SK-N-SH (cell line): ENCODE measurements at regions not wholly inside any gene's neighbourhood (a gene's known extent, or its start where the extent isn't known, plus 50 kb on each side); places are given as distances from the start of the nearest gene placed in this dataset.

ENCODE experiments used
- CTCF ChIA-PET: fragments of 300-600, 350-600 bp; formaldehyde crosslinking; extraction: SDS; loops from one replicate; lab custom pipeline; 2021; lab: Yijun Ruan, JAX
- POLR2A ChIA-PET: fragments of 350-600 bp; sonication (Branson Sonifier 250); formaldehyde crosslinking; extraction: SDS; loops from one replicate; lab custom pipeline; 2020; ENCODE audit warnings: antibody characterized with exemption, inconsistent platforms; lab: Yijun Ruan, JAX
- DNase-seq: peaks from one replicate; pipeline ENCODE4 v3.0.0; 2012
- H2AFZ ChIP-seq: fragments of 200-600 bp; sonication (generic); 2 replicates; pipeline ENCODE4 v1.8.1; 2016; ENCODE audit warnings: antibody characterized with exemption, mild to moderate bottlenecking, low read depth
- H3F3A ChIP-seq: fragments of 200-600 bp; sonication (generic); replicated peaks from 2 replicates; pipeline ENCODE3; 2016; ENCODE audit warnings: antibody characterized with exemption, mild to moderate bottlenecking; ENCODE audit not compliant: insufficient read depth
- H3K27ac ChIP-seq, 2 experiments: fragments of 200-500 bp in 1 of 2; fragments of 200-600 bp in 1 of 2; sonication (Bioruptor generic) in 1 of 2; sonication (generic), shearing (Covaris generic) in 1 of 2; 2 replicates each; pipeline versions ENCODE4 v1.5.1 to v1.6.1; 2014 to 2016; ENCODE audit warnings: low read depth in 2 of 2, inconsistent platforms in 1 of 2, low read length in 1 of 2, mild to moderate bottlenecking in 1 of 2, mixed read lengths in 1 of 2
- H3K27me3 ChIP-seq: fragments of 200-600 bp; sonication (generic), shearing (Covaris generic); 2 replicates; pipeline ENCODE4 v1.6.1; 2016; ENCODE audit warnings: mixed run types; ENCODE audit not compliant: insufficient read depth
- H3K36me3 ChIP-seq, 2 experiments: fragments of 200-500 bp in 1 of 2; fragments of 200-600 bp in 1 of 2; sonication (Bioruptor generic) in 1 of 2; sonication (generic) in 1 of 2; replicated peaks in 1 of 2; 2 replicates each; pipeline versions ENCODE3 to v1.5.1; 2014 to 2016; ENCODE audit warnings: low read length in 1 of 2, mild to moderate bottlenecking in 1 of 2; ENCODE audit not compliant: insufficient read depth in 2 of 2, control insufficient read depth in 1 of 2
- H3K4me1 ChIP-seq, 2 experiments: fragments of 200-500 bp in 1 of 2; fragments of 200-600 bp in 1 of 2; sonication (Bioruptor generic) in 1 of 2; sonication (generic), shearing (Covaris generic) in 1 of 2; 2 replicates each; pipeline versions ENCODE4 v1.5.1 to v1.6.1; 2014 to 2016; ENCODE audit warnings: low read depth in 1 of 2, low read length in 1 of 2, mixed run types in 1 of 2; ENCODE audit not compliant: insufficient read depth in 2 of 2, control insufficient read depth in 1 of 2
- H3K4me2 ChIP-seq: fragments of 200-600 bp; sonication (generic), shearing (Covaris generic); 2 replicates; pipeline ENCODE4 v1.6.1; 2017; ENCODE audit warnings: mixed run types
- H3K4me3 ChIP-seq, 2 experiments: fragments of 200-500 bp in 1 of 2; fragments of 200-600 bp in 1 of 2; sonication (Bioruptor generic) in 1 of 2; sonication (generic), shearing (Covaris generic) in 1 of 2; 2 replicates each; pipeline versions ENCODE4 v1.5.1 to v1.8.1; 2014 to 2016; ENCODE audit warnings: low read depth in 2 of 2, inconsistent platforms in 1 of 2, low read length in 1 of 2, mild to moderate bottlenecking in 1 of 2, mixed read lengths in 1 of 2, moderate library complexity in 1 of 2
- H3K79me2 ChIP-seq: fragments of 200-600 bp; sonication (generic); 2 replicates; pipeline ENCODE4 v1.8.1; 2017; ENCODE audit warnings: mild to moderate bottlenecking; ENCODE audit not compliant: insufficient read depth
- H3K9ac ChIP-seq: fragments of 200-600 bp; sonication (generic); 2 replicates; pipeline ENCODE4 v1.6.1; 2017; ENCODE audit warnings: mixed run types
- H3K9me2 ChIP-seq: fragments of 200-600 bp; sonication (generic); 2 replicates; pipeline ENCODE4 v1.6.1; 2017; ENCODE audit warnings: mixed run types
- H3K9me3 ChIP-seq: fragments of 200-600 bp; sonication (generic); 2 replicates; pipeline ENCODE4 v1.6.1; 2017; ENCODE audit warnings: mixed run types, mild to moderate bottlenecking, moderate library complexity
- H4K20me1 ChIP-seq: fragments of 200-600 bp; sonication (generic); 2 replicates; pipeline ENCODE4 v1.6.1; 2017; ENCODE audit warnings: mild to moderate bottlenecking, mixed run types; ENCODE audit not compliant: insufficient read depth
- CHD2 ChIP-seq: fragments of 150-350 bp; IDR thresholded peaks from 2 replicates; pipeline ENCODE4 v1.6.1; 2018; ENCODE audit warnings: low read length; ENCODE audit not compliant: partially characterized antibody
- EZH2phosphoT487 ChIP-seq: fragments of 200-600 bp; sonication (generic); IDR thresholded peaks from 2 replicates; pipeline ENCODE4 v1.6.1; 2017; ENCODE audit warnings: low read depth, mixed run types, mild to moderate bottlenecking, antibody characterized with exemption, moderate library complexity, borderline replicate concordance
- FOXM1 ChIP-seq: IDR thresholded peaks from 2 replicates; pipeline ENCODE4 v1.4.0; 2012; ENCODE audit warnings: low read depth, mild to moderate bottlenecking
- GABPA ChIP-seq: IDR thresholded peaks from 2 replicates; pipeline ENCODE4 v1.4.0; 2012; ENCODE audit warnings: low read depth, mild to moderate bottlenecking
- MEF2A ChIP-seq: IDR thresholded peaks from 2 replicates; pipeline ENCODE4 v1.4.0; 2012; ENCODE audit warnings: low read depth, borderline replicate concordance
- NRF1 ChIP-seq: IDR thresholded peaks from 2 replicates; pipeline ENCODE4 v1.6.1; 2012; ENCODE audit warnings: low read depth, mild to moderate bottlenecking, low read length
- POLR2AphosphoS5 ChIP-seq: IDR thresholded peaks from 2 replicates; pipeline ENCODE4 v1.6.1; 2012; ENCODE audit warnings: low read depth, low read length
- RAD21 ChIP-seq: IDR thresholded peaks from 2 replicates; pipeline ENCODE4 v1.6.1; 2012; ENCODE audit warnings: mild to moderate bottlenecking, low read length
- SMC3 ChIP-seq: IDR thresholded peaks from 2 replicates; pipeline ENCODE4 v1.6.1; 2012; ENCODE audit warnings: low read depth, low read length, improper control_type of control experiment
- TCF12 ChIP-seq: IDR thresholded peaks from 2 replicates; pipeline ENCODE4 v1.4.0; 2012
- TEAD4 ChIP-seq: IDR thresholded peaks from 2 replicates; pipeline ENCODE4 v1.4.0; 2012; ENCODE audit warnings: mild to moderate bottlenecking, borderline replicate concordance; ENCODE audit not compliant: insufficient read depth
- YY1 ChIP-seq: IDR thresholded peaks from 2 replicates; pipeline ENCODE4 v1.4.0; 2012; ENCODE audit warnings: low read depth, mild to moderate bottlenecking
- WGBS: methylation state at CpG from one replicate; pipeline ENCODE4 v1.1.6; 2017; ENCODE audit warnings: low lambda C conversion rate; 5-methylcytosine and 5-hydroxymethylcytosine counted together
- TF ChIP-seq, protein P1 (sequence below): IDR thresholded peaks from 2 replicates; pipeline ENCODE4 v1.4.0; 2012; ENCODE audit warnings: low read depth, borderline replicate concordance
- TF ChIP-seq, protein P2 (sequence below): IDR thresholded peaks from 2 replicates; pipeline ENCODE4 v1.6.1; 2012; ENCODE audit warnings: mild to moderate bottlenecking, low read depth, low read length, moderate library complexity
- TF ChIP-seq, protein P3 (sequence below): fragments of 150-350 bp; IDR thresholded peaks from 2 replicates; pipeline ENCODE4 v1.6.1; 2016; ENCODE audit warnings: mild to moderate bottlenecking, low read depth, low read length

DNA sequence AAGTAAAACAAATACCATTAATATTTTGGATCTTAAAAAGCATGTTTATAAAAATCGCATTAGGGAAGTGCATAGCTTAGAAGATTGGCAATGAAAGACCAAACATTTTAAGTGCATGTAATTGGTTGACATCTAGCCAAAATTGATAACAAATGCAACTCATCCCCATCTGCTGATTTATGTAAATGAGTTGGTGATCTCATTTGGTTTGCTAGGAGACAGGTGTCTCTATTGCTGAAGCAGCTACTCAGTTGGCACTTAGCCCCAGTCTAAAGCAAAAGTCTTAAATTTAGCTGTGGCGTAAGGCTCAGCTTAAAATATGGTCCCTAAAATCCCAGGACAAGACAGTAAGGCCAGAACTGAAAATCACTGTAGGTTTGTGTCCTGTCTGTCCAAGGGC, 113.5 kb upstream of the CHL1 start:
- ChIA-PET CTCF (interaction anchor here (1.5 kb wide), 1 partner anchor 271 kb away, joined by 4 read pairs; no protein-coding TSS in a partner anchor), POLR2A (no interaction called here)
- Histone ChIP-seq H3K9me3 (no peaks in the 10 kb centered on the region), H3K4me2 (no peak overlapping the region), H3K4me1 (peaks cover 0 to 5% of the 10 kb centered on the region in 2 experiments; a peak in 1 of 4 replicates), H3K36me3 (no peaks in the 10 kb centered on the region), H3K27me3 (no peaks in the 10 kb centered on the region), H3K4me3 (no peak overlapping the region), H3K9ac (no peak overlapping the region), H3F3A (no peaks in the 10 kb centered on the region), H2AFZ (no peak overlapping the region), H3K27ac (no peak overlapping the region), H4K20me1 (no peaks in the 10 kb centered on the region), H3K79me2 (no peaks in the 10 kb centered on the region), H3K9me2 (no peaks in the 10 kb centered on the region)
- 31% methylated on average over 2 of the region's 2 CpGs for WGBS
- TF ChIP-seq YY1 (no peak), FOXM1 (no peak), RAD21 (no peak), TCF12 (no peak), MEF2A (no peak), SMC3 (no peak), EZH2phosphoT487 (no peak), CHD2 (no peak), POLR2AphosphoS5 (no peak), NRF1 (no peak), GABPA (no peak), TEAD4 (no peak)
- TF ChIP-seq, protein P1, sequence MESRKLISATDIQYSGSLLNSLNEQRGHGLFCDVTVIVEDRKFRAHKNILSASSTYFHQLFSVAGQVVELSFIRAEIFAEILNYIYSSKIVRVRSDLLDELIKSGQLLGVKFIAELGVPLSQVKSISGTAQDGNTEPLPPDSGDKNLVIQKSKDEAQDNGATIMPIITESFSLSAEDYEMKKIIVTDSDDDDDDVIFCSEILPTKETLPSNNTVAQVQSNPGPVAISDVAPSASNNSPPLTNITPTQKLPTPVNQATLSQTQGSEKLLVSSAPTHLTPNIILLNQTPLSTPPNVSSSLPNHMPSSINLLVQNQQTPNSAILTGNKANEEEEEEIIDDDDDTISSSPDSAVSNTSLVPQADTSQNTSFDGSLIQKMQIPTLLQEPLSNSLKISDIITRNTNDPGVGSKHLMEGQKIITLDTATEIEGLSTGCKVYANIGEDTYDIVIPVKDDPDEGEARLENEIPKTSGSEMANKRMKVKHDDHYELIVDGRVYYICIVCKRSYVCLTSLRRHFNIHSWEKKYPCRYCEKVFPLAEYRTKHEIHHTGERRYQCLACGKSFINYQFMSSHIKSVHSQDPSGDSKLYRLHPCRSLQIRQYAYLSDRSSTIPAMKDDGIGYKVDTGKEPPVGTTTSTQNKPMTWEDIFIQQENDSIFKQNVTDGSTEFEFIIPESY, result no peak
- TF ChIP-seq, protein P2, sequence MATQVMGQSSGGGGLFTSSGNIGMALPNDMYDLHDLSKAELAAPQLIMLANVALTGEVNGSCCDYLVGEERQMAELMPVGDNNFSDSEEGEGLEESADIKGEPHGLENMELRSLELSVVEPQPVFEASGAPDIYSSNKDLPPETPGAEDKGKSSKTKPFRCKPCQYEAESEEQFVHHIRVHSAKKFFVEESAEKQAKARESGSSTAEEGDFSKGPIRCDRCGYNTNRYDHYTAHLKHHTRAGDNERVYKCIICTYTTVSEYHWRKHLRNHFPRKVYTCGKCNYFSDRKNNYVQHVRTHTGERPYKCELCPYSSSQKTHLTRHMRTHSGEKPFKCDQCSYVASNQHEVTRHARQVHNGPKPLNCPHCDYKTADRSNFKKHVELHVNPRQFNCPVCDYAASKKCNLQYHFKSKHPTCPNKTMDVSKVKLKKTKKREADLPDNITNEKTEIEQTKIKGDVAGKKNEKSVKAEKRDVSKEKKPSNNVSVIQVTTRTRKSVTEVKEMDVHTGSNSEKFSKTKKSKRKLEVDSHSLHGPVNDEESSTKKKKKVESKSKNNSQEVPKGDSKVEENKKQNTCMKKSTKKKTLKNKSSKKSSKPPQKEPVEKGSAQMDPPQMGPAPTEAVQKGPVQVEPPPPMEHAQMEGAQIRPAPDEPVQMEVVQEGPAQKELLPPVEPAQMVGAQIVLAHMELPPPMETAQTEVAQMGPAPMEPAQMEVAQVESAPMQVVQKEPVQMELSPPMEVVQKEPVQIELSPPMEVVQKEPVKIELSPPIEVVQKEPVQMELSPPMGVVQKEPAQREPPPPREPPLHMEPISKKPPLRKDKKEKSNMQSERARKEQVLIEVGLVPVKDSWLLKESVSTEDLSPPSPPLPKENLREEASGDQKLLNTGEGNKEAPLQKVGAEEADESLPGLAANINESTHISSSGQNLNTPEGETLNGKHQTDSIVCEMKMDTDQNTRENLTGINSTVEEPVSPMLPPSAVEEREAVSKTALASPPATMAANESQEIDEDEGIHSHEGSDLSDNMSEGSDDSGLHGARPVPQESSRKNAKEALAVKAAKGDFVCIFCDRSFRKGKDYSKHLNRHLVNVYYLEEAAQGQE, result no peak
- TF ChIP-seq, protein P3, sequence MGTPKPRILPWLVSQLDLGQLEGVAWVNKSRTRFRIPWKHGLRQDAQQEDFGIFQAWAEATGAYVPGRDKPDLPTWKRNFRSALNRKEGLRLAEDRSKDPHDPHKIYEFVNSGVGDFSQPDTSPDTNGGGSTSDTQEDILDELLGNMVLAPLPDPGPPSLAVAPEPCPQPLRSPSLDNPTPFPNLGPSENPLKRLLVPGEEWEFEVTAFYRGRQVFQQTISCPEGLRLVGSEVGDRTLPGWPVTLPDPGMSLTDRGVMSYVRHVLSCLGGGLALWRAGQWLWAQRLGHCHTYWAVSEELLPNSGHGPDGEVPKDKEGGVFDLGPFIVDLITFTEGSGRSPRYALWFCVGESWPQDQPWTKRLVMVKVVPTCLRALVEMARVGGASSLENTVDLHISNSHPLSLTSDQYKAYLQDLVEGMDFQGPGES, result no peak
- no peak for DNase-seq
